SH-SY5Y (cell line): ENCODE measurements at regions not wholly inside any gene's neighbourhood (a gene's known extent, or its start where the extent isn't known, plus 50 kb on each side); places are given as distances from the start of the nearest gene placed in this dataset.

Experiments used
- GATA2 ChIP-seq: IDR thresholded peaks from 2 replicates; pipeline ENCODE4 v1.6.1; 2011; ENCODE audit warnings: mild to moderate bottlenecking, low read depth, low read length
- GATA3 ChIP-seq: IDR thresholded peaks from 2 replicates; pipeline ENCODE4 v1.6.1; 2011; ENCODE audit warnings: low read depth, mild to moderate bottlenecking, low read length, moderate library complexity

DNA sequence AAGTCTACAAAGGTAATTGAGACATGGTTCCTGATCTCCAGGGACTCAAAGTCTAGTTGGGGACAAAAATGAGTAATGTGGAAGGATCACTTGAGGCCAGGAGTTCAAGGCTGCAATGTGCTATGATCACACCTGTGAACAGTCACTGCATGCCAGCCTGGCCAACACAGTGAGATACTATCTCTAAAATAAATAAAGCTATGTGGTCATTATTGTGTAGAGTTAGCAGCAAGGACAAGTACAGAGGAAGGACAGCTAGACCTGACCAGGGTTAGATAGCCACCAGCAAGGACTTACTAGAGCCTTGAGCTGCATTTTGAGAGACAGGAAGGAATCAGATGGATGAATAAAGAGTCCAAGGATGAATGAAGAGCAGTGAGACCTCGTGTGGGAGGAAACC is 166.5 kb downstream of the MINAR1 start:
- TF ChIP-seq GATA3 (no peak), GATA2 (no peak)
